ENCODE measurements at regions not wholly inside any gene's neighbourhood (a gene's known extent, or its start where the extent isn't known, plus 50 kb on each side); places are given as distances from the start of the nearest gene placed in this dataset.

- TF ChIP-seq, protein P1, sequence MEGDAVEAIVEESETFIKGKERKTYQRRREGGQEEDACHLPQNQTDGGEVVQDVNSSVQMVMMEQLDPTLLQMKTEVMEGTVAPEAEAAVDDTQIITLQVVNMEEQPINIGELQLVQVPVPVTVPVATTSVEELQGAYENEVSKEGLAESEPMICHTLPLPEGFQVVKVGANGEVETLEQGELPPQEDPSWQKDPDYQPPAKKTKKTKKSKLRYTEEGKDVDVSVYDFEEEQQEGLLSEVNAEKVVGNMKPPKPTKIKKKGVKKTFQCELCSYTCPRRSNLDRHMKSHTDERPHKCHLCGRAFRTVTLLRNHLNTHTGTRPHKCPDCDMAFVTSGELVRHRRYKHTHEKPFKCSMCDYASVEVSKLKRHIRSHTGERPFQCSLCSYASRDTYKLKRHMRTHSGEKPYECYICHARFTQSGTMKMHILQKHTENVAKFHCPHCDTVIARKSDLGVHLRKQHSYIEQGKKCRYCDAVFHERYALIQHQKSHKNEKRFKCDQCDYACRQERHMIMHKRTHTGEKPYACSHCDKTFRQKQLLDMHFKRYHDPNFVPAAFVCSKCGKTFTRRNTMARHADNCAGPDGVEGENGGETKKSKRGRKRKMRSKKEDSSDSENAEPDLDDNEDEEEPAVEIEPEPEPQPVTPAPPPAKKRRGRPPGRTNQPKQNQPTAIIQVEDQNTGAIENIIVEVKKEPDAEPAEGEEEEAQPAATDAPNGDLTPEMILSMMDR (IDR thresholded peaks at IDR 0.05; ENCODE audit: low read depth, low read length, missing control alignments): no peak
- no peak for DNase-seq (ENCODE audit: low read depth)
- H3K4me3 ChIP-seq (ENCODE audit: low read depth, low read length): no peak overlapping the region
Observed at GRCh38 chr11:19510468-19510867, 202.2 kb upstream of the NAV2 start.

- no peak for DNase-seq (ENCODE audit: low read depth)
- TF ChIP-seq, protein P1 (IDR thresholded peaks at IDR 0.05; ENCODE audit: low read depth, low read length, missing control alignments): no peak
- H3K4me3 ChIP-seq (ENCODE audit: low read depth, low read length): no peak overlapping the region
Observed at GRCh38 chr11:19509215-19509614, 203.4 kb upstream of the NAV2 start.

GRCh38 chr11:19508165-19508564, 204.5 kb upstream of the NAV2 start:
- DNase-seq (ENCODE audit: low read depth): no peak
- TF ChIP-seq, protein P1 (IDR thresholded peaks at IDR 0.05; ENCODE audit: low read depth, low read length, missing control alignments): no peak
- H3K4me3 ChIP-seq (ENCODE audit: low read depth, low read length): no peak overlapping the region

DNA sequence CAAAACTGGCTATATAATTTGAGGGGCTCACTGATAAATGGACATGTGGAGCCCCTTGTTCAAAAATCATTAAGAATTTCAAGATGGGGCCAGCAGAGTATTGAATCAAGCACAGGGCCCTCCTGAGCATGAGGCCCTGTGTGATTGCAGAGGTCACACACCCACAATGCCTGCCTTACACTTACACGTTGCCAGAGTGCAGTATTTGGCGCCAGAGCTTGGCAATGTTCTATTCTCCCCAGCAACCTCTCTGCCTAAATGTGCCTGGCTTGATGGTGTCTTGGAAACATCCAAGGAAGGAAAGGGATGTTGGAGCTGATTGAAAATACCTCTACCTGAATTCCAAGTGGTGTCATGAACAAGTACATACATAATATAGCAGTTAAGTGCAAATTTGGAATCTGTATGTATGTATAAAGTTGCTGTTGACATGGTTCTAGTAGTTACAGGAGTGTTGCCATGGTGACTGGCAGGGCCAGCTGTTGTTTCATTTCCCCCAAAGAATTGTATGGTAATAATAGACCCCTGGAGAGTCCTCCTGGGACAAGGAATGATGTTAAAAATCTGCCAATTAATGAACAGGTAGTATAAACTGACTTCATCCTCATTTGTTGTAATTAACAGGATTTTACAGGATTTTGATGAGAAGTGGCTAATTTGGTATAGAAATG, 205.7 kb upstream of the NAV2 start:
- TF ChIP-seq, protein P1 (IDR thresholded peaks at IDR 0.05; ENCODE audit: low read depth, low read length, missing control alignments): no peak
- no peak for DNase-seq (ENCODE audit: low read depth)
- H3K4me3 ChIP-seq (ENCODE audit: low read depth, low read length): no peak overlapping the region

DNA sequence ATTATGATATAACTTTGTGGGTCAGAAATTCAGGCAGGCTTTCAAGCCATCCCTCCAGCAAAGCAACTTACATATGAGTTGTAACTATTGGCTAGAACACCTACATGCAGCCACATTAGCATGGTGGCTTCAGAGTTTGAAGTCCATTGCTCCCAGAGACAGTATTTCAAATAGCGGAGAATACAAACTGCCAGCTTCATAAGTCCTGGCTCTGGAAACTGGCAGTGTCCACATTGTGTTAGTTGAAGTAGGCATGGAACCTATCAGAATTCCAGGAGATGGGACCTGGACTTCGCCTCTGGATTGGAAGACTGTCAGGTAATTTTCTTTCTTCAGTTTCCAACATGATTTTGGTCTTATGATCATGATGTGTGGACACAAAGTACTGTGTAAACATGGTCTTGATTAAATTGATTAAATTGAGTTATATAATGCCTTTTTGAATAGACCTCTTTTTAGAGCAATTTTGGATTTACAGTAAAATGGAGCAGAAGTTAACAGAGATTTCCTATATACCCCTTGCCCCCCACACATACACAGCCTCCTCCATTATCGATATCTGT, 209.9 kb upstream of the NAV2 start:
- no peak overlapping the region for H3K4me3 ChIP-seq (ENCODE audit: low read depth, low read length)
- TF ChIP-seq, protein P1 (IDR thresholded peaks at IDR 0.05; ENCODE audit: low read depth, low read length, missing control alignments): no peak

GRCh38 chr11:19501631-19502030, 211.0 kb upstream of the NAV2 start:
- TF ChIP-seq, protein P1 (IDR thresholded peaks at IDR 0.05; ENCODE audit: low read depth, low read length, missing control alignments): no peak
- DNase-seq (ENCODE audit: low read depth): no peak
- no peak overlapping the region for H3K4me3 ChIP-seq (ENCODE audit: low read depth, low read length)

More for the DNA sequence above, 209.9 kb upstream of the NAV2 start:
- no peak for DNase-seq (ENCODE audit: low read depth)

DNA sequence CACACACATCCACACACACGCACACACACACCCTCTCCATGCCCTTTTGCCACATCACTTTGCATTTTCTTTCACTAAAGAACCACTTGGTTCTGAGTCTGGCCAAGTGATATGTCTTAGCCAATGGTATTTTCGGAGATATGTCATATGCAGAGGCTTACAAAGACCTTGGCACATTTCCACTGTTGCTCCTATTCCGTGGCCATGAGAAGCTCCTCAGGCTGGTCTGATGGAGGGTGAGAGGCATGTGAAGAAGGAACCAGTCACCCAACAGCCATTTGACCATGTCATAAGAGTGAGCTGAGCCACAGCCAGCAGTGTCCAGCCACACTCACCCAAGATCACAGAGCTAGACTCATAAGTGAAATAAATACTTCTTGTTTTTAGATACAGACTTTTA, 212.6 kb upstream of the NAV2 start:
- TF ChIP-seq, protein P1 (IDR thresholded peaks at IDR 0.05; ENCODE audit: low read depth, low read length, missing control alignments): no peak
- DNase-seq (ENCODE audit: low read depth): no peak
- no peak overlapping the region for H3K4me3 ChIP-seq (ENCODE audit: low read depth, low read length)

Measured in GM12864 (cell line).